Pancreas (tissue), 10 donors: ENCODE measurements at regions not wholly inside any gene's neighbourhood (a gene's known extent, or its start where the extent isn't known, plus 50 kb on each side); places are given as distances from the start of the nearest gene placed in this dataset.

Source experiments
- ATAC-seq, 4 donors: fragments of 200-7000 bp; cut with Tn5 transposase; one replicate each; pipeline versions ENCODE4 v1.8.0 to v1.9.1; 2020; ENCODE audit warnings: mild to moderate bottlenecking in 4 of 4, moderate library complexity in 4 of 4
- DNase-seq, 6 donors: peaks; one replicate each; pipeline ENCODE4 v3.0.0-alpha.2; 2020
- FAIRE-seq: peaks from 2 replicates; lab custom pipeline; 2012; peaks lifted over from hg19 to GRCh38; lab: Jason Lieb, UNC
- H3K27ac ChIP-seq, 4 donors: fragments of 200-600 bp; sonication (generic); 1 replicate in 3 of 4; 2 replicates in 1 of 4; pipeline versions ENCODE4 v1.5.0 to v1.8.0; 2020
- H3K27me3 ChIP-seq, 4 donors: fragments of 200-600 bp; one replicate each; pipeline ENCODE4 v1.8.0; 2021
- H3K36me3 ChIP-seq, 3 donors: fragments of 200-600 bp; sonication (generic) in 1 of 3; one replicate each; pipeline versions ENCODE4 v1.5.0 to v1.8.0; 2020 to 2021
- H3K4me1 ChIP-seq, 3 donors: fragments of 200-600 bp; one replicate each; pipeline ENCODE4 v1.8.0; 2021
- H3K4me3 ChIP-seq, 4 donors: fragments of 200-600 bp; sonication (generic) in 2 of 4; one replicate each; pipeline versions ENCODE4 v1.5.0 to v1.8.0; 2020 to 2021
- H3K9me3 ChIP-seq, 4 donors: fragments of 200-600 bp; one replicate each; pipeline ENCODE4 v1.8.0; 2021
- CTCF ChIP-seq, 4 donors: fragments of 200-600 bp; sonication (generic) in 3 of 4; IDR thresholded peaks; one replicate each; pipeline versions ENCODE4 v1.5.0 to v1.8.0; 2021; ENCODE audit warnings: antibody characterized with exemption in 4 of 4
- WGBS, 2 donors: extraction: QIAGEN DNeasy Blood & Tissue Kit; methylation state at CpG; one replicate each; pipeline ENCODE4 v1.1.7; 2013; 5-methylcytosine and 5-hydroxymethylcytosine counted together
- intact Hi-C, 3 donors: fragments of 100-400 bp; cut with DNase I; formaldehyde crosslinking; loops; one replicate each; pipeline versions ENCODE4 v1.11.1 to v1.14.2; 2022
- donor health status: healthy with polysubstance abuse.
- donor health status: DM: no; HTN: no; CAD: no; lungs with moderate emphysema.
- donor health status: DM: no; HTN: no; CAD: no.
- donor health status: control.
- donor health status: control.
- donor health status: Bipolar disorder and iron deficiency.
- donor health status: DM: yes; HTN: yes; CAD: no.
- donor health status: DM: no; HTN: no; CAD: no.
- donor health status: DM: no; HTN: no; CAD: no.
- donor health status: DM: yes; HTN: yes; CAD: no.

- H3K36me3 ChIP-seq = no peaks in the 10 kb centered on the region
- H3K4me3 ChIP-seq = no peak overlapping the region
- DNase-seq (no peak), FAIRE-seq (no peak), ATAC-seq (no peak)
- no peaks in the 10 kb centered on the region for H3K9me3 ChIP-seq
- intact Hi-C loops = no loop called here
- WGBS, 2 donors = 32 to 48% methylated on average over 4 of the region's 4 CpGs
- no peaks in the 10 kb centered on the region for H3K27me3 ChIP-seq
- TF ChIP-seq CTCF (IDR thresholded peaks at IDR 0.05) = no peak
- H3K4me1 ChIP-seq = no peaks in the 10 kb centered on the region
- H3K27ac ChIP-seq = no peak overlapping the region
Observed at GRCh38 chr11:80810695-80811094, 1369.9 kb upstream of the TENM4 start.

- Histone ChIP-seq H3K27me3 (no peaks in the 10 kb centered on the region), H3K4me1 (no peaks in the 10 kb centered on the region), H3K9me3 (no peaks in the 10 kb centered on the region), H3K27ac (no peak overlapping the region), H3K36me3 (no peaks in the 10 kb centered on the region), H3K4me3 (no peak overlapping the region)
- no peak for ATAC-seq
- intact Hi-C loops = no loop called here
- 60 to 73% methylated on average over 8 of the region's 8 CpGs for WGBS, 2 donors
- no peak for TF ChIP-seq CTCF (IDR thresholded peaks at IDR 0.05)
- peak in 1 of 6 donors; percentile 14 for DNase-seq
- FAIRE-seq = no peak
Observed at GRCh38 chr11:80798174-80798573, 1357.3 kb upstream of the TENM4 start.

GRCh38 chr11:80783561-80783960, 1342.7 kb upstream of the TENM4 start:
- H3K27ac ChIP-seq = no peak overlapping the region
- WGBS, 2 donors = 63 to 80% methylated on average over 2 of the region's 2 CpGs
- intact Hi-C loops = no loop called here
- no peaks in the 10 kb centered on the region for H3K36me3 ChIP-seq
- no peak for ATAC-seq
- H3K4me3 ChIP-seq = no peak overlapping the region
- no peaks in the 10 kb centered on the region for H3K4me1 ChIP-seq
- FAIRE-seq = no peak
- H3K9me3 ChIP-seq = no peaks in the 10 kb centered on the region
- no peaks in the 10 kb centered on the region for H3K27me3 ChIP-seq
- DNase-seq = no peak
- TF ChIP-seq CTCF (IDR thresholded peaks at IDR 0.05) = no peak

GRCh38 chr11:80782135-80782885, 1341.5 kb upstream of the TENM4 start:
- no peak for DNase-seq
- Histone ChIP-seq H3K4me3 (no peak overlapping the region), H3K4me1 (no peaks in the 10 kb centered on the region), H3K27ac (no peak overlapping the region), H3K36me3 (no peaks in the 10 kb centered on the region), H3K27me3 (no peaks in the 10 kb centered on the region), H3K9me3 (no peaks in the 10 kb centered on the region)
- 48 to 56% methylated on average over 4 of the region's 4 CpGs for WGBS, 2 donors
- no peak for TF ChIP-seq CTCF (IDR thresholded peaks at IDR 0.05)
- intact Hi-C loops = no loop called here
- FAIRE-seq = no peak
- ATAC-seq = no peak

GRCh38 chr11:80779905-80780605, 1339.2 kb upstream of the TENM4 start:
- Histone ChIP-seq H3K27ac (no peak overlapping the region), H3K4me3 (no peak overlapping the region), H3K4me1 (no peaks in the 10 kb centered on the region), H3K36me3 (no peaks in the 10 kb centered on the region), H3K9me3 (no peaks in the 10 kb centered on the region), H3K27me3 (no peaks in the 10 kb centered on the region)
- FAIRE-seq = no peak
- TF ChIP-seq CTCF (IDR thresholded peaks at IDR 0.05) = no peak
- 48 to 52% methylated on average over 5 of the region's 5 CpGs for WGBS, 2 donors
- intact Hi-C loops = no loop called here
- ATAC-seq = no peak
- DNase-seq = no peak
